ENCODE measurements at regions not wholly inside any gene's neighbourhood (a gene's known extent, or its start where the extent isn't known, plus 50 kb on each side); places are given as distances from the start of the nearest gene placed in this dataset.

- no peak for TF ChIP-seq SP1 (IDR thresholded peaks at IDR 0.05)
- TF ChIP-seq ELF4 (IDR thresholded peaks at IDR 0.05) = no peak
- no peak for TF ChIP-seq BHLHE40 (IDR thresholded peaks at IDR 0.05; ENCODE audit: borderline replicate concordance)
- TF ChIP-seq FOXK2 (IDR thresholded peaks at IDR 0.05) = no peak
- no peak for TF ChIP-seq HDGF (IDR thresholded peaks at IDR 0.05; ENCODE audit: borderline replicate concordance)
- no peak for TF ChIP-seq FOXA1 (IDR thresholded peaks at IDR 0.05)
- TF ChIP-seq FOXM1 (IDR thresholded peaks at IDR 0.05; ENCODE audit: borderline replicate concordance) = no peak
- TF ChIP-seq SUZ12 (IDR thresholded peaks at IDR 0.05) = no peak
- TF ChIP-seq ARNT (IDR thresholded peaks at IDR 0.05) = no peak
Observed at GRCh38 chr4:157689476-157689875, 468.9 kb downstream of the GRIA2 start.
